ENCODE measurements at regions not wholly inside any gene's neighbourhood (a gene's known extent, or its start where the extent isn't known, plus 50 kb on each side); places are given as distances from the start of the nearest gene placed in this dataset.

GRCh38 chr12:5305425-5305824, 126.5 kb upstream of the NTF3 start:
- no peak overlapping the region for H3K4me3 ChIP-seq (ENCODE audit: low read depth, low read length)

GRCh38 chr12:5305886-5306545, 125.9 kb upstream of the NTF3 start:
- no peak for TF ChIP-seq CTCF (IDR thresholded peaks at IDR 0.05; ENCODE audit: borderline replicate concordance, insufficient read depth, low read depth, low read length)
- H3K4me3 ChIP-seq (ENCODE audit: low read depth, low read length), result no peak overlapping the region

More at GRCh38 chr12:5305425-5305824, 126.5 kb upstream of the NTF3 start:
- TF ChIP-seq CTCF (IDR thresholded peaks at IDR 0.05; ENCODE audit: borderline replicate concordance, insufficient read depth, low read depth, low read length), result no peak

DNA sequence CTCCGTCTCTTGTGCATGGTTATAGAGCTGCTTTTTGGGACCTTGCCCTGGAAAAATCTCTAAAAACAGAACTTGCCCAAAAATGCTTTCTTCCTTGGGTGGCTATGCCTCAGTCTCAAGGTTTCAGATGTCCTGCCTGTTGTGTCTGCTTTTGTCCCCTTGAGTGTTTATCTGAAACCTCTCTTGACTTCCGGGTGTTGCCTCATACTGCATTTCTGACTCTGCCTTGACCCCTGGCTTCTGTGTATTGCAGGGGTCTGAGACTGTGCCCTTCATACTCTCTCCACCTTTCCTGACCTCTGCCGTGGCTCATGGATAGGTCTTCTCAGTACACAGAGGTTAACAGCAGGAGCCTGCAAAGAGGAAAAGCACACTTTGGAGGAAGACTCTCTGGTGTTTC, 124.8 kb upstream of the NTF3 start:
- no peak for TF ChIP-seq CTCF (IDR thresholded peaks at IDR 0.05; ENCODE audit: borderline replicate concordance, insufficient read depth, low read depth, low read length)
- H3K4me3 ChIP-seq (ENCODE audit: low read depth, low read length), result no peak overlapping the region

- TF ChIP-seq CTCF (IDR thresholded peaks at IDR 0.05; ENCODE audit: borderline replicate concordance, insufficient read depth, low read depth, low read length), result no peak
- H3K4me3 ChIP-seq (ENCODE audit: low read depth, low read length), result no peak overlapping the region
Observed at GRCh38 chr12:5308216-5308615, 123.7 kb upstream of the NTF3 start.

- H3K4me3 ChIP-seq (ENCODE audit: low read depth, low read length), result no peak overlapping the region
- no peak for TF ChIP-seq CTCF (IDR thresholded peaks at IDR 0.05; ENCODE audit: borderline replicate concordance, insufficient read depth, low read depth, low read length)
Observed at GRCh38 chr12:5308996-5309395, 122.9 kb upstream of the NTF3 start.

GRCh38 chr12:5309654-5310053, 122.3 kb upstream of the NTF3 start:
- H3K4me3 ChIP-seq (ENCODE audit: low read depth, low read length), result no peak overlapping the region
- TF ChIP-seq CTCF (IDR thresholded peaks at IDR 0.05; ENCODE audit: borderline replicate concordance, insufficient read depth, low read depth, low read length), result no peak

DNA sequence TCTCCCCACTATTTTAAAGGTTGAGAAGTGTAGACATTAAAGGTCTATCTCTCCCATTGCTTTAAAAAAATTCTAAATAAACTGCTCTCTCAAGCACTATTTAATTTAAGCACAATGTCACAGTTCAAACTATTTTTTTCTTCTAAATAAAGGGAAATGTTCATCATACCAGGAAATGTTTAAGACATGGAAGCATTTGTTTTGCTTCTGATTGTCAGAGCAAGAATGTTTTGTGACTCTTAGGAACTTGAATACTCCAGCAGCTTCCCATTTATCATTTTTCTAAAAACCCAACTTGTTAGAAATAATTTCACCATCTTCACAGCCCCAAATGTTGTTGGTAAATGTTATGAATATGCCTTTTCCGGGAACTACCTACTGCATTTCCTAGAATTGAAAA, 121.8 kb upstream of the NTF3 start:
- TF ChIP-seq CTCF (IDR thresholded peaks at IDR 0.05; ENCODE audit: borderline replicate concordance, insufficient read depth, low read depth, low read length), result no peak
- no peak overlapping the region for H3K4me3 ChIP-seq (ENCODE audit: low read depth, low read length)

All from GM12875 (cell line).